Neuron (in vitro differentiated cells): ENCODE measurements at regions not wholly inside any gene's neighbourhood (a gene's known extent, or its start where the extent isn't known, plus 50 kb on each side); places are given as distances from the start of the nearest gene placed in this dataset.

Experiments used
- H2AFZ ChIP-seq: one replicate; pipeline ENCODE4 v1.6.1; 2013; ENCODE audit warnings: low read depth, mild to moderate bottlenecking, inconsistent platforms, low read length, moderate library complexity
- H3K27me3 ChIP-seq: one replicate; pipeline ENCODE4 v1.6.1; 2013; ENCODE audit warnings: low read length; ENCODE audit not compliant: insufficient read depth
- H3K36me3 ChIP-seq: one replicate; pipeline ENCODE4 v1.6.1; 2013; ENCODE audit warnings: low read length; ENCODE audit not compliant: insufficient read depth
- H3K4me1 ChIP-seq: one replicate; pipeline ENCODE4 v1.6.1; 2013; ENCODE audit warnings: low read length; ENCODE audit not compliant: insufficient read depth
- H3K4me3 ChIP-seq: 2 replicates; pipeline ENCODE4 v1.5.1; 2013; ENCODE audit warnings: mild to moderate bottlenecking, low read length, moderate library complexity
- H3K9me3 ChIP-seq: one replicate; pipeline ENCODE4 v1.6.1; 2013; ENCODE audit warnings: low read length

GRCh38 chrX:110871839-110872238 lies 76.2 kb upstream of the CHRDL1 start:
- no peak overlapping the region for H3K4me3 ChIP-seq
- no peaks in the 10 kb centered on the region for H3K9me3 ChIP-seq
- H3K27me3 ChIP-seq = no peaks in the 10 kb centered on the region
- H3K36me3 ChIP-seq = no peaks in the 10 kb centered on the region
- no peak overlapping the region for H2AFZ ChIP-seq
- H3K4me1 ChIP-seq = no peaks in the 10 kb centered on the region

DNA sequence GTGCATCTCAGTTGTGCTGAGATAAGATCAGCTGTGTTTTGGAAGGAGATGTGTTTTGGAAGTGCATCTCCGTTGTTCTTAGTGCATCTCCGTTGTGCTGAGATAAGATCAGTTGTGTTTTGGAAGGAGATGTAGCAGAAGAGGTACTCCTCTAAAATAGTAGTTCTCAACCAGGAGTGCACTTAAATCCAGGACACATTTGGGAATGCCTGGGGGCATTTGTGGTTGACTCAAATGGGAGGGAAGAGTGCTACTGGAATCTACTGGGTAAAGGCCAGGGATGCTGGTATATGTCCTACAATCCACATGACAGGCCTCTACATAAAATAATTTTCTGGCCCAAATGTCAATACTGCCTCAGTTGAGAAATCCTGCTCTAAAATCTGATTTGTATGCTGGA lies 70.8 kb upstream of the CHRDL1 start:
- H2AFZ ChIP-seq = no peak overlapping the region
- no peaks in the 10 kb centered on the region for H3K4me1 ChIP-seq
- H3K27me3 ChIP-seq = no peaks in the 10 kb centered on the region
- H3K36me3 ChIP-seq = no peaks in the 10 kb centered on the region
- H3K9me3 ChIP-seq = no peaks in the 10 kb centered on the region
- H3K4me3 ChIP-seq = no peak overlapping the region

DNA sequence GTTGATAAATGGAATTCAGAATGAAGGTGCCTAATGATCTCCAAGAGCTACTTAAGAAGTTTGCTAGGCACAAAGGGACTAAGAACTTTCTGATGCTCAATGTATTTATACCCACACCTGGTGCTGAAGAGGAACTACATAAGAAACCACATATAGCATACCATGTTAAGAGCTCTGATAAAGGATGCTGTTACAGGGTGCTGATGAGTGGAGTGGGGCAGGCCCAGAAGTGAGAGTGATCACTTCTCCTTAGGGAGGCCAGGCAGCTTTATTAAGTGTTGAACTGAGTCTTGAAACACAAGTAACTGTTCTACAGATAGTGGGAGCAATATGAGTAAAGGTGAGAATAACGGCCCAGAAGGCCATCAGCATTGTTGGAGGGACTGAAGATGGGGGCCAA lies 68.3 kb upstream of the CHRDL1 start:
- no peaks in the 10 kb centered on the region for H3K9me3 ChIP-seq
- H2AFZ ChIP-seq = no peak overlapping the region
- no peaks in the 10 kb centered on the region for H3K4me1 ChIP-seq
- no peaks in the 10 kb centered on the region for H3K36me3 ChIP-seq
- H3K27me3 ChIP-seq = no peaks in the 10 kb centered on the region
- H3K4me3 ChIP-seq = no peak overlapping the region

DNA sequence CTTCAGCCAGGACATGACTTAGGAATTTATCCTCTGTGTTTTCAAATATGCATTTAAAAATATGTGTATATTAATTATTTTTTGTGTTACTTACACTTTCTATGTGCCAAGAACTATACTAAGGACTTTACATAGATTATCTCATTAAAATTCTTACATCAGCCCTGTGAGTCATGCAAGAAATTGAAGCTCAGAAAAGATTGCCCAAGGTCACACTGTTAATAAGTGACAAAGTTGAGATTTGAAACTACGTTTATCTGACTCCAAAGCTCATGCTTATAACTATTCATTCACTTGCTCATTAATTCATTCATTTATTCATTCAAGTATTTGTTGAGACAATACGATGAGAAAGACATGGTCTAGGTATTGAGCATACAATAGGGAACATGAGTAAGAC lies 62.9 kb upstream of the CHRDL1 start:
- Histone ChIP-seq H3K4me3 (no peak overlapping the region), H3K27me3 (no peaks in the 10 kb centered on the region), H3K4me1 (no peaks in the 10 kb centered on the region), H3K9me3 (no peaks in the 10 kb centered on the region), H2AFZ (no peak overlapping the region), H3K36me3 (no peaks in the 10 kb centered on the region)

DNA sequence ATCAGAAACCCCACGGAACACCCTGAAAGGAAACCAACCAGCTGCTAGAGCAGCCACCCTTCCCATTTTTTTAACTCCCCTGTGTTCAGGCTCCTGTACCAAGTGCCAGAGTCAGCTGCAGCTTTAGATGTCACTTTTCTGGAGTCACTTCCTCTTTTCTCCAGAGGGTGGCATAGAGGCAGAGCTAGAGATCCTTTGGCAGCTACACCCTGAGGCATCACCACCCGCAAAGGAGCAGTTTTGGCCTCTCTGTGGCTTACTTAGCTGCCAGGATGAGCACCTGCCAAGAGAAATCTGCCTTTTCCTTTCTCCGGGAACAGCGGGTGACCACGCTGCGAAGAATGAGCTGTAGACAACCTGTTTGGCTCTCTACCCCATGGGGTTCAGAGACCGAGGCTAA lies 58.0 kb upstream of the CHRDL1 start:
- no peaks in the 10 kb centered on the region for H3K4me1 ChIP-seq
- no peak overlapping the region for H3K4me3 ChIP-seq
- no peaks in the 10 kb centered on the region for H3K27me3 ChIP-seq
- H3K36me3 ChIP-seq = no peaks in the 10 kb centered on the region
- no peak overlapping the region for H2AFZ ChIP-seq
- no peaks in the 10 kb centered on the region for H3K9me3 ChIP-seq

DNA sequence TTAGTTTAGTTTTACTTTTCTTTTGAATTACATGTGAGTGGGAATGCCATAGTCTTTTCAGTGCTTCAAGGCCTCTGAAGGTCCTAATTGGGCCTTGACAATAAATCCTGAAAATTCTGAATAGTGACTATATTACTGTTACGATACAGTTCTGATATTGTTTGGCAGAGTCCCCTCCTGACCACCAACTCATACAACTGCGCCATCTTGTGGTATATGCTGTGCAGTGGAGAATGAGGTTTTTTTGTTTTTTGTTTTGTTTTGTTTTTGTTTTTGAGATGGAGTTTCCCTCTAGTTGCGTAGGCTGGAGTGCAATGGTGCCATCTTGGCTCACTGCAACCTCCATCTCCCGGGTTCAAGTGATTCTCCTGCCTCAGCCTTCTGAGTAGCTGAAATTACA lies 56.6 kb upstream of the CHRDL1 start:
- H3K36me3 ChIP-seq = no peaks in the 10 kb centered on the region
- no peak overlapping the region for H3K4me3 ChIP-seq
- H2AFZ ChIP-seq = no peak overlapping the region
- H3K27me3 ChIP-seq = no peaks in the 10 kb centered on the region
- no peaks in the 10 kb centered on the region for H3K9me3 ChIP-seq
- H3K4me1 ChIP-seq = no peaks in the 10 kb centered on the region

GRCh38 chrX:110851780-110852179 lies 56.2 kb upstream of the CHRDL1 start:
- Histone ChIP-seq H3K4me3 (no peak overlapping the region), H3K27me3 (no peaks in the 10 kb centered on the region), H3K9me3 (no peaks in the 10 kb centered on the region), H3K36me3 (no peaks in the 10 kb centered on the region), H3K4me1 (no peaks in the 10 kb centered on the region), H2AFZ (no peak overlapping the region)

DNA sequence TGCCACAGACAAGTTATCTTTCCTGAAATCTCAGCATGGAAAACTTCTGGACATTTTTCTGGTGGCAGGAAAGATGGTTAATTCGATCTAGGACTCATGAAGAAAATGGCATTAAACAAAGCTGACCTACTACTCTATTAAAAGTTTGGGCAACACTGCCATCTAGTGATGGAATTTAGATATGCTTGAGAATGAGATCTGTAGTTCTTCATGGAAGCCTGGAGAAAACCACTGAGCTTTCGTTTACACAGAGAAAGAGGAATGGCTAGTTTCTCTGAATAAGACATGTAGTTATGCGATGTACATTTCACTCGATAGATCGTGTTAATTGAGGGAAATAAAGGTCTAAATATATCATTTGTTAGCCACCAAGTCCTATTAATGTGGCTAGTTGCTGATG lies 51.7 kb upstream of the CHRDL1 start:
- Histone ChIP-seq H3K4me3 (no peak overlapping the region), H2AFZ (no peak overlapping the region), H3K4me1 (no peaks in the 10 kb centered on the region), H3K27me3 (no peaks in the 10 kb centered on the region), H3K36me3 (no peaks in the 10 kb centered on the region), H3K9me3 (no peaks in the 10 kb centered on the region)

- no peaks in the 10 kb centered on the region for H3K9me3 ChIP-seq
Measured at GRCh38 chrX:110846071-110846470, 50.5 kb upstream of the CHRDL1 start.

More at GRCh38 chrX:110846071-110846470, 50.5 kb upstream of the CHRDL1 start:
- Histone ChIP-seq H3K4me3 (no peak overlapping the region), H3K36me3 (no peaks in the 10 kb centered on the region), H3K4me1 (no peaks in the 10 kb centered on the region), H2AFZ (no peak overlapping the region), H3K27me3 (no peaks in the 10 kb centered on the region)
